Smooth muscle cell (in vitro differentiated cells): ENCODE measurements at regions not wholly inside any gene's neighbourhood (a gene's known extent, or its start where the extent isn't known, plus 50 kb on each side); places are given as distances from the start of the nearest gene placed in this dataset.
"Not testable (repeated sequence)": the region's sequence is repeated elsewhere in the genome, so short reads cannot be mapped to it uniquely, and the experiment has no call there.

Experiments used
- DNase-seq: peaks from one replicate; lab custom pipeline; 2025; ENCODE audit not compliant: unreplicated experiment; lab: John Stamatoyannopoulos, UW
- H2AFZ ChIP-seq: fragments of 200-600 bp; sonication (generic); 2 replicates; pipeline ENCODE4 v1.6.0; 2016; ENCODE audit warnings: antibody characterized with exemption, low read depth, mild to moderate bottlenecking
- H3F3A ChIP-seq: fragments of 200-600 bp; sonication (generic); 2 replicates; pipeline ENCODE4 v1.6.0; 2017; ENCODE audit warnings: antibody characterized with exemption, low read depth
- H3K27ac ChIP-seq: fragments of 200-600 bp; sonication (generic); 2 replicates; pipeline ENCODE4 v1.5.1; 2016; ENCODE audit warnings: low read depth, mild to moderate bottlenecking
- H3K27me3 ChIP-seq: fragments of 200-600 bp; sonication (generic); 2 replicates; pipeline ENCODE4 v1.6.1; 2016; ENCODE audit warnings: low read depth, mild to moderate bottlenecking
- H3K36me3 ChIP-seq: fragments of 200-600 bp; sonication (generic); 2 replicates; pipeline ENCODE4 v1.5.1; 2016; ENCODE audit warnings: low read depth
- H3K4me1 ChIP-seq: fragments of 200-600 bp; sonication (generic); 2 replicates; pipeline ENCODE4 v1.5.1; 2016; ENCODE audit warnings: low read depth
- H3K4me2 ChIP-seq: fragments of 200-600 bp; sonication (generic); 2 replicates; pipeline ENCODE4 v1.6.0; 2016; ENCODE audit warnings: mild to moderate bottlenecking
- H3K4me3 ChIP-seq: fragments of 200-600 bp; sonication (generic); 2 replicates; pipeline ENCODE4 v1.5.1; 2016; ENCODE audit warnings: mild to moderate bottlenecking
- H3K79me2 ChIP-seq: fragments of 200-600 bp; sonication (generic); 2 replicates; pipeline ENCODE4 v1.6.0; 2016; ENCODE audit warnings: low read depth, mild to moderate bottlenecking
- H3K9ac ChIP-seq: fragments of 200-600 bp; sonication (generic); 2 replicates; pipeline ENCODE4 v1.6.0; 2016; ENCODE audit warnings: low read depth
- H3K9me3 ChIP-seq: fragments of 200-600 bp; sonication (generic); replicated peaks from 2 replicates; pipeline ENCODE4 v1.5.1; 2016; ENCODE audit warnings: low read depth
- H4K20me1 ChIP-seq: fragments of 200-600 bp; sonication (generic); 2 replicates; pipeline ENCODE4 v1.6.0; 2016; ENCODE audit warnings: low read depth
- WGBS: methylation state at CpG from one replicate; pipeline ENCODE4 v1.1.7; 2016; ENCODE audit warnings: low lambda C conversion rate; 5-methylcytosine and 5-hydroxymethylcytosine counted together
- TF ChIP-seq, protein P1 (sequence below): fragments of 200-600 bp; sonication (generic); IDR thresholded peaks from 2 replicates; pipeline ENCODE4 v1.5.1; 2017; ENCODE audit warnings: borderline replicate concordance, mild to moderate bottlenecking, antibody characterized with exemption; ENCODE audit not compliant: insufficient read depth, poor library complexity, severe bottlenecking

DNA sequence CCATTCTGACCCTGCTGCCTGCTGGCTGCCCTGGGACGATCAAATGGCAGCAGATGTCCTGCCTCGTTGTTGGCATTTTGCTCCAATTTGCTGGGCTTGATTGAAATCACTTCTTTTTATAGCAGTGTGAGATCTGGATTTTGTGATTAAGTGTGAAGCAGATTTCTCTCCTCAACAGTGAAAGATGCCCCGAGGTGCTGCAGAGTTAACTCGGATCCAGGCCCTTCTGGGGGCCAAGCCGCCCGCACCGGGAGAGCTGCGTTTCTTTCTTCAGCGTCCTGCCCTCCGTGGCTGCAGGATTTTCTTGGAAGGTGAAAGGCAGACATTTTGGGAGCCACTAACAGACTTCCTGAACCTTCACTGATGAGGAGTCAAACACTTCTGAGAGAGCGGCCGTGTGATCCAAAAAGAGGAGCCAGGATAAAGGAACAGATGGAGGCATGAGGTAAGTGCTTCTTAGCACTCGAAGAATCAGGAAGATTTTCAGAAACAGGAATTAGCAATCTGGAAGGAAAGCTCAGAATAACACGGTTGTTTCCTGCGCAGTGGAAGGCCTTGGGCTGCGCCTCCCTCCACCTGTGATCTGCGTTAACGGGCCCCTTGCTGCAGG lies 139.5 kb upstream of the AFDN start:
- no peaks in the 10 kb centered on the region for H3K36me3 ChIP-seq
- no peak overlapping the region for H3K27ac ChIP-seq
- no peak overlapping the region for H3K4me2 ChIP-seq
- whole genome bisulfite sequencing = 92% methylated on average over 18 of the region's 18 CpGs
- H3K4me3 ChIP-seq = no peak overlapping the region
- H3K4me1 ChIP-seq = peaks cover 8% of the 10 kb centered on the region
- H3K9ac ChIP-seq = no peak overlapping the region
- H2AFZ ChIP-seq = no peak overlapping the region
- H3F3A ChIP-seq = no peaks in the 10 kb centered on the region
- TF ChIP-seq, protein P1, sequence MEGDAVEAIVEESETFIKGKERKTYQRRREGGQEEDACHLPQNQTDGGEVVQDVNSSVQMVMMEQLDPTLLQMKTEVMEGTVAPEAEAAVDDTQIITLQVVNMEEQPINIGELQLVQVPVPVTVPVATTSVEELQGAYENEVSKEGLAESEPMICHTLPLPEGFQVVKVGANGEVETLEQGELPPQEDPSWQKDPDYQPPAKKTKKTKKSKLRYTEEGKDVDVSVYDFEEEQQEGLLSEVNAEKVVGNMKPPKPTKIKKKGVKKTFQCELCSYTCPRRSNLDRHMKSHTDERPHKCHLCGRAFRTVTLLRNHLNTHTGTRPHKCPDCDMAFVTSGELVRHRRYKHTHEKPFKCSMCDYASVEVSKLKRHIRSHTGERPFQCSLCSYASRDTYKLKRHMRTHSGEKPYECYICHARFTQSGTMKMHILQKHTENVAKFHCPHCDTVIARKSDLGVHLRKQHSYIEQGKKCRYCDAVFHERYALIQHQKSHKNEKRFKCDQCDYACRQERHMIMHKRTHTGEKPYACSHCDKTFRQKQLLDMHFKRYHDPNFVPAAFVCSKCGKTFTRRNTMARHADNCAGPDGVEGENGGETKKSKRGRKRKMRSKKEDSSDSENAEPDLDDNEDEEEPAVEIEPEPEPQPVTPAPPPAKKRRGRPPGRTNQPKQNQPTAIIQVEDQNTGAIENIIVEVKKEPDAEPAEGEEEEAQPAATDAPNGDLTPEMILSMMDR = no peak
- no peak for DNase-seq
- H3K79me2 ChIP-seq = no peaks in the 10 kb centered on the region
- no peaks in the 10 kb centered on the region for H3K9me3 ChIP-seq
- H4K20me1 ChIP-seq = no peaks in the 10 kb centered on the region
- H3K27me3 ChIP-seq = no peaks in the 10 kb centered on the region

DNA sequence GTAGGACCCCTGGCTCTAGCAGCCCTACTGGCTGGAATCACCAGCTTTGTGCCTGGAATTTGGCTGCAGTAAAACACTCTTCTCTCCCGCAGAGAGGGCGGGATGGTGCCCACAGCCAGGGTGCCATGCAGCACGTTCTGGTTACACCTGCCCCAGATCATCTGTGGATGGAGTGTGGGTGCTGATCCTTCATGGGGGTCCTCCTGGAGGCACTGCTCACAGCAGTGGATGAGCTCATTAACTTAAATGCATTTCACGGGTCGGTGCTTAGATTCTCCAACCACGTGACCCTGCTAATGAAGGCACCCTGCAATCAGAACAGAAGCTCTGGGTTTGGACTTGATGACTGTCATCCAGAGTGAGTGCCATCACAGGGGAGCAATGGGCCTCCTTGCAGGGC lies 138.6 kb upstream of the AFDN start:
- Histone ChIP-seq H3K79me2 (no peaks in the 10 kb centered on the region), H2AFZ (no peak overlapping the region), H3K27me3 (no peaks in the 10 kb centered on the region), H3K4me1 (peaks cover 8% of the 10 kb centered on the region), H3F3A (no peaks in the 10 kb centered on the region), H3K9ac (no peak overlapping the region), H3K27ac (no peak overlapping the region), H3K4me2 (no peak overlapping the region), H3K36me3 (no peaks in the 10 kb centered on the region), H4K20me1 (no peaks in the 10 kb centered on the region), H3K9me3 (no peaks in the 10 kb centered on the region), H3K4me3 (no peak overlapping the region)
- TF ChIP-seq, protein P1 = no peak
- WGBS = 91% methylated on average over 6 of the region's 6 CpGs
- DNase-seq = no peak

DNA sequence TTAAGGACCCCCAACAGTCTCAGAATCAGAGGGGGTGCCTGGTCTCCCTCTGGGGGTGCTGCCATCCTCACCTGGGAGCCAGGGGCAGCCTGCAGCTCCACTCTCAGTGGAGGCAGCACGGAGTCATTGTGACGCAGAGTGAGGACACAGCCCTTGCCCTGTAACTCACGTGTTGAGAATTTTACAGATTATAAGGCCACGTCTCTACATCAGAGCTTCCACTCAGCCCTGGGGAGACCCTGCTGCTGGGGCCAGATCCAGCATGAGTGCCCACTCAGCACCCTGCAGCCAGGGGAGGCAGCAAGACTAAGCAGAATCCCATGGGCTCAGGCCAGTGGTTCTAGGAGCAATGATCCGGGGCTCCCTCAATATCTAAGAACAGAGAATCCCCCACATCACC lies 137.4 kb upstream of the AFDN start:
- DNase-seq = no peak
- Histone ChIP-seq H2AFZ (no peak overlapping the region), H3K4me1 (peaks cover 8% of the 10 kb centered on the region), H4K20me1 (no peaks in the 10 kb centered on the region), H3K36me3 (no peaks in the 10 kb centered on the region), H3K9ac (no peak overlapping the region), H3K4me3 (no peak overlapping the region), H3K4me2 (no peak overlapping the region), H3K27ac (no peak overlapping the region), H3K27me3 (no peaks in the 10 kb centered on the region), H3K79me2 (no peaks in the 10 kb centered on the region), H3F3A (no peaks in the 10 kb centered on the region), H3K9me3 (no peaks in the 10 kb centered on the region)
- TF ChIP-seq, protein P1 = no peak
- 95% methylated on average over 5 of the region's 5 CpGs for WGBS

DNA sequence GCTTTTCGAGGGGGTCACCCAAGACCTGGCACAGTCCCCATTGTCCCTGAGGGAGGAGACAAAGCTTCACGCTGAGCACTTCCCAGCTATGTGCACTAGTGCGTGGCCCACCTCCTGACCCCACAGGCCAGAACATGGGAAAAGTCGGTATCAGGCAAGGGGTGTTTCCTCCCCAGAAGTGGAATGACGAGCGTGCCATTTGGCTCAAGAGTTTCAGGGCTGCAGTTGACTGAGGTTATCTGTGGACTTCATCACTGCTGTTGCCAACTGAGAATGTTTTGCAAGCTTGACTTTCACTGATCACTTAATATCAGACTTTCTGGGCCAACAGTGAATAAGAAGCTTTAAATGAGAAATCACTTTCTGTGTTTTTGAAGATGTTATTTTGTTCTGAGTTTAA lies 137.0 kb upstream of the AFDN start:
- no peaks in the 10 kb centered on the region for H3K27me3 ChIP-seq
- H3K9ac ChIP-seq = no peak overlapping the region
- no peak overlapping the region for H3K4me2 ChIP-seq
- no peak overlapping the region for H2AFZ ChIP-seq
- no peaks in the 10 kb centered on the region for H3K9me3 ChIP-seq
- no peaks in the 10 kb centered on the region for H3K36me3 ChIP-seq
- 84% methylated on average over 6 of the region's 6 CpGs for WGBS
- DNase-seq = no peak
- H3K4me1 ChIP-seq = peaks cover 8% of the 10 kb centered on the region
- no peaks in the 10 kb centered on the region for H3F3A ChIP-seq
- TF ChIP-seq, protein P1 = no peak
- H3K79me2 ChIP-seq = no peaks in the 10 kb centered on the region
- H3K27ac ChIP-seq = no peak overlapping the region
- no peaks in the 10 kb centered on the region for H4K20me1 ChIP-seq
- H3K4me3 ChIP-seq = no peak overlapping the region

DNA sequence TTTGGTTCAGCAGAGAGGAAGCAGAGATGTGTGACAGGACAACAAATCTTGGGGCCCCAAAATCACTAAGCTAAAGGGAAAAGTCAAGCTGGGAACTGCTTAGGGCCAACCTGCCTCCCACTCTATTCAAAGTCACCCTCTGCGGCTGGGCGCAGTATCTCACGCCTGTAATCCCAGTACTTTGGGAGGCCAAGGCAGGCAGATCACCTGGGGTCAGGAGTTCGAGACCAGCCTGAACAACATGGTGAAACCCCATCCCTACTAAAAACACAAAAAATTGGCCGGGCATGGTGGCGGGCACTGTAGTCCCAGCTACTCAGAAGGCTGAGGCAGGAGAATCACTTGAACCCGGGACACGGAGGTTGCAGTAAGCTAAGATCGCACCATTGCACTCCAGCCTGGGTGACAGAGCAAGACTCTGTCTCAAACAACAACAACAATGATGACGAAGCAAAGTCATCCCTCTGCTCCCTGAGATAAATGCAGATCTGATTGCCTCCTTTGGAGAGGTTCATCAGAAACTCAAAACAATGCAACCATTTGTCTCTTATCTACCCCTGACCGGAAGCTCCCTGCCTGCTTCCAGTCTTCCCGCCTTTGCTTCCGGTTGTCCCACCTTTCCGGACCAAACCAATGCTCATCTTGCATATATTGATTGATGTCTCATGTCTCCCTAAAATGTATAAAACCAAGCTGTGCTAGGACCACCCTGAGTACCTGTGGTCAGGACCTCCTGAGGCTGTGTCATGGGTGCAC lies 136.4 kb upstream of the AFDN start:
- not testable (repeated sequence) for H3K9me3 ChIP-seq, H3K27me3 ChIP-seq
- WGBS = 90% methylated on average over 14 of the region's 14 CpGs

More for the DNA sequence above, 136.4 kb upstream of the AFDN start:
- not testable (repeated sequence) for H4K20me1 ChIP-seq, H2AFZ ChIP-seq, H3K4me3 ChIP-seq, H3K4me1 ChIP-seq, H3K9ac ChIP-seq, H3K4me2 ChIP-seq, DNase-seq, H3F3A ChIP-seq, H3K27ac ChIP-seq, H3K36me3 ChIP-seq, H3K79me2 ChIP-seq
